ENCODE measurements at regions not wholly inside any gene's neighbourhood (a gene's known extent, or its start where the extent isn't known, plus 50 kb on each side); places are given as distances from the start of the nearest gene placed in this dataset.
"Not testable (repeated sequence)": the region's sequence is repeated elsewhere in the genome, so short reads cannot be mapped to it uniquely, and the experiment has no call there.

DNA sequence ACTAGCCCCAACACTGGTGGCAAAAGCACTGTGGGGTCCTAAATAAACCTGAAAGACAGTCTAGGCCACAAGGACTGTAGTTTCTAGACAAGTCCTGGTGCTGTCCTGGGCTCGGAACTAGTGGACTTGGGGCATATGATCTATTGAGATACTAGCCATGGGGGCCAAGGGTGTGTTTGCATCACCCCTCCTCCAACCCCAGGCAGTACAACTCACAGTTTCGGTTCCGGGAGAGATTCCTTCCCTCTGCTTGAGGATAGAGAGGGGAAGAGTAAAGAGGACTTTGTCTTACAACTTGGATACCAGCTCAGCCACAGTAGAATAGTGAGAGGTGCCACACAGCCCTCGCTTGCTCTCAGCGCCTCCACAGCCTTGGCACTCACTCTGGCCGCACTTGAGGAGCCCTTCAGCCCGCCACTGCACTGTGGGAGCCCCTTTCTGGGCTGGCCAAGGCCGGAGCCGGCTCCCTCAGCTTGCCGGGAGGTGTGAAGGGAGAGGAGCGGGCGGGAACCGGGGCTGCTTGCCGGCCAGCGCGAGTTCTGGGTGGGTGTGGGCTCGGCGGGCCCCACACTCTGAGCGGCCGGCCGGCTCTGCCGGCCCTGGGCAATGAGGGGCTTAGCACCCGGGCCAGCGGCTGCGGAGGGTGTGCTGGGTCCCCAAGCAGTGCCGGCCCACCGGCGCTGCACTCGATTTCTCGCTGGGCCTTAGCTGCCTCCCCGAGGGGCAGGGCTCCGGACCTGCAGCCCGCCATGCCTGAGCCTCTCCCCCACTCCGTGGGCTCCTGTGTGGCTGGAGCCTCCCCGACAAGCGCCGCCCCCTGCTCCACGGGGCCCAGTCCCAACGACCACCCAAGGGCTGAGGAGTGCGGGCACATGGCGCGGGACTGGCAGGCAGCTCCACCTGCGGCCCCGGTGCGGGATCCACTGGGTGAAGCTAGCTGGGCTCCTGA is 222.7 kb upstream of the SEMA3C start:
- DNase-seq (ENCODE audit: low read depth, low spot score): not testable (repeated sequence)

DNA sequence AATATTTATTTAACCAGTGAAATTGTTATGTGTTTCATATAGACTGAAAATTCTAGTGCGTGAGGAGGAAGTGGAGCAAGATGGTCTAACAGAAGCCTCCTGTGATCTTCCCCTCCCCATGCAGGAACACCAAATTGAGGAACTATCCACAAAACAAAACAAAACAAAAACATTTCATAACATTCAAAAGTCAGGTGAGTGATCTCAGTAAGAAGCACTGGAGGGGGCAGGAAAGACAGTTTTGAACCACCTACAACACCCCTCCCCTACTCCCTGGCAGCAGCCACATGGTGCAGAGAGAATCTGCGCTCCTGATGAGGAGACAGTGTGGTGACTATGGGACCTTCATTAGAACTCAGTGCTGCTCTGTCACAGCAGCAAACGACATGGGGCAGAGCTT is 221.9 kb upstream of the SEMA3C start:
- no peak for DNase-seq (ENCODE audit: low read depth, low spot score)

DNA sequence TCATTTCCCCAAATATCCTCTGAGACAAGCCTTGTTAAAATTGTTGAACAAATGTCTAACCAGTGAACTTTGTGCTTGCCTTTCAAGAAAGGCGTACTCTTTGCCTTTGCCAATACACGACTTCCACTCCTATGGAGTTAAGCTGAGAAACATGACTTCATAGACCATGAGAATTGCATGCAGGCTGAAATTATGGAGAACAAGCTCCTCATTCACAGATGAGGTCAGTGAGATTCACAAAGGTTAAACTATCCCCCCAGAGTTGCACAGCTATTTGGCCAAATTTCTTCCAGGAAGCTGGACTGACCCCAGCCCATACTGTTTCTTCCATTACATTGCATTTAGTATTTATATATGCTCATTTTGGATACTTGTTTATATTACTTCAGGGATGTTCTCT is 221.4 kb upstream of the SEMA3C start:
- DNase-seq (ENCODE audit: low read depth, low spot score): no peak

DNA sequence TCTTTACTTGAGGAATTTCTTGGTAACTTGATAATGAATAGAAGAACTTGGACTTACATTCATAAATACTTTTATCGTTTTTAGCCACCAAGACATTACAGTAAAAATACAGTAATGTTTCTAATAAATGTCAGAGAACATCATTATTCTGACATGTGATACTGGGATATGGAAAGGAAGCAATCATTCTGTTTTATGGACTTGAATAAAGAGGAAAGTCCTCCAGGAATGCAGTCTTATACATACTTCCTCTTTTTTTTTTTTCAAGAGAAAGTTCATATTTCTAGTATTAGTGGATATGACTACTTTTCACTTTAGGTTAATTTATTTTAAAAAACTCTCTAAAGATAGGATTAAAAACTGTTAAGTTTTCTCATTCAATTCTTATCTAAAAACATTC is 220.0 kb upstream of the SEMA3C start:
- no peak for DNase-seq (ENCODE audit: low read depth, low spot score)

DNA sequence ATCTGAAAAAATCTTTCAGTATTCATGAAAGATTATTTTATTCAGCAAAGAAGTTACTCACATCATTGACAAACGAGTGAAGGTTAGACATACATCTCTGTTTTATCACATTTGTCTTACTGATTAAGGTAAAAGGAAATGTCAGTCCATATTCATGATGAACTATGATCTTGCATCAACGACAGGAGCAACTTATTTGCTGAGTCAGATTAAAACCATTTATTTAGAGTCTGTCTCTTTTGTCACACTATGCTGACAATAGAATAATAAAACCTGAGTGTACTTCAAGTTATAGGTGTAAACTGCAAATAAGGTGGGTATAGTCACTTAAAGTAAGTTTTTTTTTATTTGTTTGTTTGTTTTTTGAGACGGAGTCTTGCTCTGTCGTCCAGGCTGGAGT is 216.5 kb upstream of the SEMA3C start:
- no peak for DNase-seq (ENCODE audit: low read depth, low spot score)

DNA sequence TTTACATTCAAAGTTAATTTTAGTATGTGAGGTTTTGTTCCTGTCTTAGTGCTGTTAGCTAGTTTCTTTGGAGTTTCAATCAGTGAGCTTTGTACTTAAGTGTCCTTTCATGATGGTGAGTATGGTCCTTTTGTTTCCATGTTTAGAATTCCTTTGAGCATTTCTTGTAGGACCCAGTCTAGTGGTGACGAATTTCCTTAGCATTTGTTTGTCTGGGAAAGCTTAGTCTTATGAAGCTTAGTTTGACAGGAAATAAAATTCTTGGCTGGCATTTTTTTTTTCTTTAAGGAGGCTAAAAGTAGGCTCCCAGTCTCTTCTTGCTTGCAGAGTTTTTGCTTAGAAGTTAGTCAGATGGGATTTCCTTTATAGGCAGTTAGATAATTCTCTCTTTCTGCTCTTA is 209.2 kb upstream of the SEMA3C start:
- DNase-seq (ENCODE audit: low read depth, low spot score): peak; percentile 47

DNA sequence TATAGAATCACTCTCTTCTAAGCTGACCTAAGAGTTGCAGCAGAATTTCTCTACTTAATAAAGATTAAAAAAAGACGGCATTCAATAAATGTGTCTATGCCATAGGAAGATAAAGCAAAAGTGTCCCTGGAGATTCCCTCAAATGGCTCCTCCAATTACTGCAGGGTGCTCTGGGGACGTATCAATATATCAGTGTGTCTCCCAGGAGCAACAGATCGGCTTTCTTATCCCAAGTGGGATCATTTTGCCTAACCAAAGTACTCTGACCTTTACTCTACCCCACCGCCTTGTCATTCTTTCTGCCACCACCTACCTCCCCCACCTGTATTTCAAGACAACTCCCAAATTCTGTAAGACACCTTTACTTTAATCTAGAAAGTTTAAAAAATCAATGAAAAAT is 202.0 kb upstream of the SEMA3C start:
- DNase-seq (ENCODE audit: low read depth, low spot score): no peak

DNA sequence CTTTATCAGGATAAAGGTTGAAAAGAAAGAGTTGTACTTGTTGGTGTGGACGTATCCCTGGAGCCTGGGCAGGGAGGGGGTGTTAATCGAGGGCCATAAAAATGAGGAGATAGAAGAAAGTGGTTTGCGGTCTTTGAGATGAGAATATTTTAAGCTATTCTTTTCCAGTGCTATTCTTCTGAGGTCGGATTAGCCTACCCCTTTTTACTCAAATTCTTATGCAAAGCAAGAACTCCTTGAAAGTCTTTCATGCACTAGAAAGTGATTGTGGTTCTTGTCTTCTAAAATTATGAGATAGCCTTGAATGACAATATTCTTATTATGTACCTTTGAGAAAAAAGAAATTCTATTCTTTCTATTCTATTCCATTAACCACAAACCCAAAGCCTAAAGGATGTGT is 201.3 kb upstream of the SEMA3C start:
- DNase-seq (ENCODE audit: low read depth, low spot score): no peak

DNA sequence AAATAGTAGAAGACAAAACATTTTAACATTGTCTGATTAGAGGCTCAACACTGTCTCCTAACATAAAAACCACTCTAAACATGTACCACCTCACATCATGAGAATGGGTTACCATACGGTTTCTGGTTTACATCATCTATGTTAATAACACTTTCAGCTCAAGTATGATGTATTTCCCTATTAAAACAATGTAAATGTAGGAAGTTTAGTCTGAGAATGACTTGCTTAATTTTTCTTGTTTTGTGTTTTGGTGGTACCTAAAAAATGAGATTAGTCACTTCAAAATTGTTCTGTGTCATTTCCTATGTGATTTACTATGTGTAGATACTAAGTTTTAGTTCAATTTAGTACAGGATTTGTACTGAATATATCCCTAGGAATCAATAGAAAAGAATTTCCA is 195.8 kb upstream of the SEMA3C start:
- no peak for DNase-seq (ENCODE audit: low read depth, low spot score)

DNA sequence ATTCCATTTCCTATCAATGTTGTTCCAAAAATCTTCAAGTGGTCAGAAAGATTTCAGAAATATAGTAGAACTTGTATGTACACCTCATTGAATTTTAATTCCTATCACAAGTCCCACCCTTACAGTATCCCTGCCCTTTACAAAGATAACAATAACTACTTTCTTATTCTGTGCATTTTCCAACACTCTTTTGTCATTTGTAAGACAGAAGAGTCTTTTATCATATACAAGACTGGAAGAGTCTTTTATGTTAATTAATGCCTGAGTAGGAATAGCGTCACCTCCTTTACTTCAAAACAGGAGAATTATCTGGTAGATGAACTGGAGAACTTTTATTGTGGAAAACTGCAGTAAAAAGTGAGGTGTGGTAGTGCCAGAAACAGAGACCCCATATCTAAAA is 193.9 kb upstream of the SEMA3C start:
- DNase-seq (ENCODE audit: low read depth, low spot score): no peak

DNA sequence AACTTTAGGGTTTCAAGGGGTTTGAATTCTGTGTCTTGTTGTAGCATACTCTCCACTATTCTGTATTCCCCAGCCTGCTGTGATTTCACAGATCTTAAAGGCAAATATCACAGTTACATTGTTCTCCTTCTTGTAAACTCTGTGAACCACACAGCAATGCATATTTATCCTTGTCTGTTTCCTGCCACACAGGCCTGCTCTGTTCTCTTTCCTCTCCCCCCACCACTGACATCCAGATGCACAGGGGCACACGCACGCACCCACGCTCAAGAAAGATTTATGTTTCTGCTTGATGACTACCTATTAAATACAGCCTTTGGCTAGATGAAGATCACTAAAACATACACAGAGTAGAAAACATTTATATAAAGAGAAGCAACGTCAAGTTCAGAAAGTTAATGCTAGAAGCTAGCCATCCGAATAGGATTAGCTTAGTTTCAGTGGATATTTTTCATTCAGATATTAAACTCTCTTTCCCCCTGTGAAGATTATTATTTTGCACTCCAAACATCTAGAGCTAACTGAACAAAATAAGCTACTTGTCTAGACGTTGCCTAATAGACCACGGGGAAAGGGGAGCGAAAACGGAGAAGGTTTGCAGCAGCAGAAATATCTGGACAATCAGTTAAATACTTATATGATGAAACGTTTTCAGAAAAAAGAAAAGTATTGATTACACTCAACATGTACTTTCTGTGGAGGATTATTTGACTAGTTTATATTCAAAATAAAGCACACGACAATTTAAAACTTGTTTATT is 193.1 kb upstream of the SEMA3C start:
- DNase-seq (ENCODE audit: low read depth, low spot score): no peak

DNA sequence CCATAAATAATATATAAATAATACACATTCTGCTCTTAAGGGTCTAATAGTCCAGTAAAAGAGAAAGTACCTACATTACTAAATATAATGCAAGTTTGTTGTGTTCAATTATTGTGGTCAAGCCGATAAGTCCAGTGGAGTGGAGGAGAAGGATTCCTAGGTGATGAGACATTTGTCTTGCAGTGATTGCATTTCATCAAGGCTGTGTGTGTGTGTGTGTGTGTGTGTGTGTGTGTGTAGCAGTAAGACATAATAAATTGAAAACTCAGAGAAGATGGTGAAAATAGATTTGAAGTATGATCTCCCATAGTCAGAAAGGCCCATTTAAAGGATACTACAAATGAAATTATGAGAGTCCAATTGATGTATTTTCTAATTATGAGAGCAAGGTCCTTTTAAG is 192.5 kb upstream of the SEMA3C start:
- no peak for DNase-seq (ENCODE audit: low read depth, low spot score)

DNA sequence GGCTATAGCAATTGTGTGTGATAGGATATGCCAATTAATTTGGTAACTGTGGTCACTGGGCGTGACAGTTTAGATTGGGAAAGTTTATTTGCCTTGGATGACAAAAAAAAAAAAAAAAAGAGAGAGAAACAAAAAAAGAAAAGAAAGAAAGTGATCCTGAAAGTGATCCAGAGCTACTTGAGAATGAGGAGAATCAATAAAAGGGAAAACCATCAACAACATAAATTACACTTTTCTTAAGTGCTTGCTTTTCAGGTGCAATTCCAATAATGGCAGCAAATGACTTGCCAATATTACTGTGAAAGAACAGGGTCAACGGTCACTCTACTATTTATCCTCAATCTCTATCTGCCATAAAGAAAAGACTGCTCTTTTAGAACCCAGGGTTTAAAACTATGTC is 191.8 kb upstream of the SEMA3C start:
- DNase-seq (ENCODE audit: low read depth, low spot score): no peak

DNA sequence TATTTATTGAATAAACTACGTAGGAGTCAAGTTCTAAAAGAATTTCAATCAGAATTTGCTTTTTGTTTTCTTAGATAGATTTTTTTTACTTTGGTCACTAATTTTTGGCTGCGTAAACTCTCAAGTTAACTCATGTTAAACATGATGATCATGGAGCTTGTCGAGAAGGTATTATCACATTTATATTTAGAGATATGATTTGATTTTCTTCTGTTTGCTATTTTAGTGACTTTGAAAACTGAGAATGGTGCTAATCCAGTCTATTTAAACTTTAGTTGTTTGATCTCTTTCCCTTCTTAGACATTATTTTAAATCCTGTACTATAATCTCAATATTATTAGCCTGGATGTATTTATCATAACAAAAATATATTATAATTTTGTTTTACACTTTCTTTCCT is 179.4 kb upstream of the SEMA3C start:
- no peak for DNase-seq (ENCODE audit: low read depth, low spot score)

DNA sequence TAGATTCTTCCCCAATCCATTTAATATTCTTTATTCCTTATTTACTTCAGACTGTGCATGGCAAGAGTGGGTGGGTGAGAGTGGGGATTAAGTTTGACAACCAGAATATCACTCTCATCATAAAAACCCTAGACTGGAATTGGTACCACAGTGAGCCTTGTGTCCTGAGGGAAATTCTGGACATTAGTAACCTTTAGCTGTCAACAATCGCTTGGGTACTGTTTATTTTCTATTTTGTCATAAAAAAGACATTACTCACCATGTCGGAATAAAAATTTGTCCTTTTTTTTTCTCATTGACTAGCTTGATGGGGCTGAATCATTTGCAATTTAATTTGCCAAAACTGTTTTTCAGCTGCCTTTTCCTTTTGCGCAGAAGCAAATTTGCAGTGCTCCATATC is 176.1 kb upstream of the SEMA3C start:
- DNase-seq (ENCODE audit: low read depth, low spot score): no peak

DNA sequence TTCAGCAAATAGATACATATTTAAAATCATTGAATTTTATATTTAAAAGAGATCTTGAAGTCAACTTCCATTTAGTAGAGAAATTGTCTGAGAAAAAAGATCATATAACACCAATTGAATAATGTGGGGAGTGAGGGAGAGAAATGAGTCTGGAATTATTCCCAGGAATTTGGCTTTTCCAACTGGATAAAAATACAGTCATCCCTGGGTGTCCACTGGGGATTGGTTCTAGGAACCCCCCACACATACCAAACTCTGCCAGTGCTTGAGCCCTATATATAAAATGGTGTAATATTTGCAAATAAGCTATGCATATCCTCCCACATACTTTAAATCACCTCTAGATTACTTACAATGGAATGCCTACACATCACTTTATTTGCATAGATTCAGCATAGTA is 162.8 kb upstream of the SEMA3C start:
- no peak for DNase-seq (ENCODE audit: low read depth, low spot score)

DNA sequence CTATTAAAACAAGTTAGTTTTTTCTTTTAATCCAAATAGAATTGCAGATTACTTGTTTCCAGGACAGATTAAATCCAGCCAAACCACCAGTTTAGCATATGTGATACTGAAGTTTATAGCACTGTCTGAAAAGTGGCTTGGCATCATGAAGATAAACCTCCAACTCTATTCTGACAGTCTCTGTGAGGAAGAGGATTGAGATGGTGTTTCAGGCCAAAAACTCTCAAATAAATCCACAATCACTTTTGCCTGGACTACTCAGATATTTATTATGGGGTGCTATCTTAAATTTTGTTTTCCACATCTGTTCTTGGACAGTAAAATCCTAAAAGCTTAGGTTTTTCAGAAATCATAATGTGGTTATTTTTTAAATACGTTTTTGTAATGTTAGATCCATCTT is 161.7 kb upstream of the SEMA3C start:
- no peak for DNase-seq (ENCODE audit: low read depth, low spot score)

DNA sequence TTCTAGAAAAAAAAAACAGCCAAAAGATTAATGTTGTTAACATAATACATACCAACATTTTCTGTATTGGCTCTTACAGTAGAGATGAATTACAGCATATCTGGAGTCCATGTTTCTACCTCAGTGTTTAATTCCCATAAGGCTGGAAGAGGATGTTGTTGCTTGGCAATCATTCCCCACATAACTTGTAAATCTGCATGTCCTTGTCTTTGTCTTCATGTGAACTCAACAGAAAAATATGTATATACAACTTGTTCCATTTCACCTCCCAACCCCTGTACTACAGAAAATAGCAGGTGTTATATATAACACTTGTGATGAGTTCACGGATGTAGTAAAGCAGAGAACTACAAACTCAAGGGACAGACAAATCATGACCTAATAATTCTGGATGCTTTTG is 160.9 kb upstream of the SEMA3C start:
- no peak for DNase-seq (ENCODE audit: low read depth, low spot score)

DNA sequence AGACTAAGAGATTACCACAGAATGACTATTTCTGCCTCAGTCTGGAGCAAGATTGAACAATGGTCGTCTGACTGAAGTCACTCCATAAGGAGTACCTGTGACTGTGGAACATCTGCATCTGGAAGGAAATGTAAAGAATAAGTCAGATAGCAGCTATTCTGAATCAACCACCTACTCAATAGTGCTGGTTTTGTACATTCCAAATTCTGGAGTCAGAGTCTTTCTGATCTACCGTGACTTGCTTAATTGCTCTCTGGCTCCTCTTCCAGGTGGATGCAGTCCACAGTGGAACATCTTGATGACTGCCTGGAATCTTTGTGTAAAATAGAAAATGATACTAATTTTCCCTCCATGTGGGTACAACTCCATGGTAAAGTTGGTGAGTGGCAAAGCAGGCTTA is 156.3 kb upstream of the SEMA3C start:
- DNase-seq (ENCODE audit: low read depth, low spot score): no peak

DNA sequence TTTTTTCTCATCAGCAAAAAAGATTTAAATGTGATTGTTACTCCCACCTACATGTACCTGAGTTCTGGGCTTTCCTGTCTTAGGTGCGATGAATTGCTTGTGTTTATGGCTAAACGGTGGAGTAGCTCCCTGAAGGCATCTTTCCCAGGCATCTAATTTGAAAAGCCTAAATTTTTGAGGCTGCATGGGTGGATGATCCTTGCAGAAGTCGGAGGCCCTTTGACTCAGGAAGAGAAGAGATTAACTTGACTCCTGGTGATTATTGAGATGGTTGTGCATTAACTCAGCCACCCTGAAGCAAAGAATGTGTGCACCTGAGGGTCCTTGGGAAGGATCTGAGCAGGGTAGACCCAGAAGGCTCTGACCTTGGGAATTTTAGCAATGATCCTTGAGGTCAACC is 155.6 kb upstream of the SEMA3C start:
- DNase-seq (ENCODE audit: low read depth, low spot score): no peak

DNA sequence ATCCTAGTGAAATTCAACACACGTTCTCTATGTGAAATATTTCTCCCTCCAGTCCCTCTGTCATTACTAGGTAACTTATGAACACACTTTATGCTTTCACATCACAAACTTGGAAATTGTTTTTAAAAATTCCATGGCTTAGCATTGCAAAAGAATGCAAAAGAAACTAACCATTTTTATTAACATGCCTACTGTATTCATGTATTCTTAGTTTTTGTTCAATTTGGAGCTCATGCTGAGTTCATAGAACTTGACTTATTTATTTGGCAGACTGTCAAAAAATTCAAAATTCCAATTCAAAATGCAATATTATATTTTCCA is 155.0 kb upstream of the SEMA3C start:
- no peak for DNase-seq (ENCODE audit: low read depth, low spot score)

DNA sequence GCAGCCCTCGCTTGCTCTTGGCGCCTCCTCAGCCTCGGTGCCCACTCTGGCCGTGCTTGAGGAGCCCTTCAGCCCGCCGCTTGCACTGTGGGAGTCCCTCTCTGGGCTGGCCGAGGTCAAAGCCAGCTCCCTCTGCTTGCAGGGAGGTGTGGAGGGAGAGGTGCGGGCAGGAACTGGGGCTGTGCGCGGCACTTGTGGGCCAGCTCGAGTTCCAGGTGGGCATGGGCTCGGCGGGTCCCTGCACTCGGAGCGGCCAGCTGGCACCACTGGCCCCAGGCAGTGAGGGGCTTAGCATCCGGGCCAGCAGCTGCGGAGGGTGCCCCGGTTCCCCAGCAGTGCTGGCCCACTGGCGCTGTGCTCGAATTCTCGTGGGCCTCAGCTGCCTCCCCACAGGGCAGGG is 152.1 kb upstream of the SEMA3C start:
- no peak for DNase-seq (ENCODE audit: low read depth, low spot score)

DNA sequence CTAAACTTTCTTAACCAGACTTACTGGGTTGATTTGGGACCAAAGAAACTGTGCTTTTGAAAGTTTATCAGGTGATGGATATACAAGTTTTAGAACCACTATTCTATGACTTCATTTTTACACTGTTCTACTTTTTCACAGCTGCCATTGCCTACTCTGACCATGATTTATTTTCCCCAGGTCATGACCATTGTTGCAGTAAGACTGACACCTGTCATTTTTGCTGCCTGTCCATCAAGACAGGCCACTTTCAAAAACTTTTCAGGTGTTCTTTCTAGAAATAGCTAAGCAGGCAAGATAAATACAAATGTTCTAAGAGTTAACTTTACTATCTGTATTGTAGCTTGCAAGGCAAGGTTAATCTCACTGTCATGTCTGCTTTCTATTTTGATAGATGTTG is 147.9 kb upstream of the SEMA3C start:
- DNase-seq (ENCODE audit: low read depth, low spot score): no peak

All from pulmonary artery endothelial cell (primary cell).